HL-60 (cell line): ENCODE measurements at regions not wholly inside any gene's neighbourhood (a gene's known extent, or its start where the extent isn't known, plus 50 kb on each side); places are given as distances from the start of the nearest gene placed in this dataset.

ENCODE experiments used
- CTCF ChIP-seq: IDR thresholded peaks from one replicate; pipeline ENCODE4 v1.5.1; 2011; ENCODE audit warnings: low read length, control low read depth, inconsistent platforms; ENCODE audit not compliant: insufficient read depth
- POLR2AphosphoS5 ChIP-seq: IDR thresholded peaks from 2 replicates; pipeline ENCODE4 v1.6.1; 2012; ENCODE audit warnings: low read depth

- TF ChIP-seq POLR2AphosphoS5 (no peak), CTCF (no peak)
These were observed 92.6 kb upstream of the STT3B start for GRCh38 chr3:31439890-31440750.
